GM23248 (cell line): ENCODE measurements at regions not wholly inside any gene's neighbourhood (a gene's known extent, or its start where the extent isn't known, plus 50 kb on each side); places are given as distances from the start of the nearest gene placed in this dataset.

Experiments used
- EZH2 ChIP-seq: fragments of 200-600 bp; sonication (generic); IDR thresholded peaks from 2 replicates; pipeline ENCODE4 v1.6.1; 2018; ENCODE audit warnings: antibody characterized with exemption, mild to moderate bottlenecking; ENCODE audit not compliant: insufficient read depth, poor library complexity, severe bottlenecking
- EZH2phosphoT487 ChIP-seq: fragments of 200-600 bp; sonication (generic); IDR thresholded peaks from 2 replicates; pipeline ENCODE4 v1.6.1; 2018; ENCODE audit warnings: antibody characterized with exemption, moderate library complexity, mild to moderate bottlenecking, low read depth; ENCODE audit not compliant: insufficient read depth

- TF ChIP-seq EZH2 (no peak), EZH2phosphoT487 (no peak)
Observed at GRCh38 chr10:129023082-129023481, 444.0 kb upstream of the MGMT start.
